HG03103 (cell line): ENCODE measurements at regions not wholly inside any gene's neighbourhood (a gene's known extent, or its start where the extent isn't known, plus 50 kb on each side); places are given as distances from the start of the nearest gene placed in this dataset.

Source experiments
- ATAC-seq: cut with Tn5 transposase; IDR thresholded peaks from one replicate; pipeline ENCODE4 v1.9.1; 2021; ENCODE audit warnings: low read depth; ENCODE audit not compliant: unreplicated experiment

DNA sequence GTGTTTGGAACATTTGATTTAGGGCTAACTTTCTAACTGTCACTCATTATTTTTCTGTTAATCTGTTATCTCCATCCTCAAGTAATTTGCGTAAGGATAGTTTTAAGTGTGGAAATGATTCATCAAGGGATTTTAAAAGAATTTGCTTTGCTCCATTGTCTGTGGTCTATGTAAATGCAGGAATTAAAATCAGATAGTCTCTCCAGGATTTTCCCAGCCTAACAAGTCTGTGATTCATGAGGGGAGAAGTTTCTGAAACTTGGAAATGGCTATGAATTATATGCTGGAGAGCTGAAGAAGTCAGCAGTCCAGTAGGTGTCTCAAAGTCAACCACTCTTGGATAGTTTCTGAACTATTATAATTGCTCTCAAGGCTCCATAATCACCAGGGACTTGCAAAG, 264.5 kb downstream of the MRPL39 start:
- no peak for ATAC-seq

- no peak for ATAC-seq
Observed at GRCh38 chr21:25341981-25342380, 265.3 kb downstream of the MRPL39 start.

DNA sequence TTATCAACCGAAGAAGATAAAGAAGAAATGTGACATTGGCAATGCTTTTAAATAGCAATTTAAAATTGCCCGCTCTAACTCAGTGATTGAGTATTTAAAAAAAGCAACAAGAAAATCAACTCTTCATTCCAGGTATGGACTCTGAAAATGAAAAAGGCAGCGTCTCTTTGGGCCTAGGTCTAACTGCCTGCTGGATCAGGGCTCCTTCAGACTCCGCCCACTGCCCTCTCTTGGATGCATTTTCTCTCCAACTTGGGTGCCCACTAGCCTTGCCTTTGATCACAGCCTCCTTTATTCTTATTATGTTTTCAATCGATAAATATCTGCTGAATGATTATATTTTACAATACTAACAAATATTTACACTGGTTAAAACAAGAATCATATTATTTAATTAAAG, 268.9 kb downstream of the MRPL39 start:
- ATAC-seq: no peak

DNA sequence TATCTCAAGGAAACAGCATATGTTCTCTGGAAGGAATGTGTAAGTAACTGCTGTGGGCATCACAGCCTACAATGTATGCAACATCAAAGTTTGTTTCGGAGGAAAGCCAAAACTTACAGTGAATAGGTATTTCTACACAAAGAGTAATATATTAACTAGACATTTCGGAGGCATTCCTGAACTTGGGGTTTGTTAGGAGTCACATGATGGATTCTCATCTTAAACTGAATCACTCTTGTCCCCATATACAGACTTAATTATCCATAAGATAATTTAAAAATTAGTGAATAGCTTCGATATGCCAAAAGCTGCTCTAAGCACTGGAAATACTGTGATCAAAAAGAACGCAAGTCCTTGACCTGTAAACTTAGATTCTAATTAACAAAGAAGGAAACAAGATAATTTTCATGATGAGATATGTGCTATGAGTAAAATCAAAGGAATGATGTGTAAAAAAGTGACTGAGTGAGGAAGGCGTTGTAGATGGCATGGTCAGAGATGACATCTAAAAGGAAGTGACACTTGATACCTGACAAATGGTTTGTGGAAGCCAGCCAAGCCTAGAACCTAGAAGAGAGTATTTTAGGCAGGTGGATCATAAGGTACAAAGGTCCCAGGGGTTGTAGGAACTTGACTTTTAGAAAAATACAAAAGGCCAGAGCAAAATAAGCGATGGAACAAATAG, 273.1 kb downstream of the MRPL39 start:
- ATAC-seq: no peak

DNA sequence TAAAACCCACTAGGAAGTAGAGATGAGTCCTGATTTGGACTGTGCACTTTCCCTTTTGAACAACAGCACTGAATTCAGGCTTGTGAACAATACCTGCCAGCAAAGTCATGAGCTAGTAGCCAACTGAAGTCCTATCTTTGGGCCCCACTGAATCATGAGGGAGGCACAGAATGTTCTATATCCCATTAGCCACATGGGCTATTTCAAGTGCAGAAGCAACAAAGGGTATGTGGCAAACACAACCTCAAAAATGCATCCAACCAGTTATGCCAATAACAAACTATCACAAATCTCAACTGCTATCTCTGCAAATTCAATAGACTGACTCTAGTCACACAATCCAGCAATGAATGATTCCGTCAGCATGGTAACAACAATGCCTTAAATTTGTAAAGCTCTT, 276.0 kb downstream of the MRPL39 start:
- no peak for ATAC-seq

DNA sequence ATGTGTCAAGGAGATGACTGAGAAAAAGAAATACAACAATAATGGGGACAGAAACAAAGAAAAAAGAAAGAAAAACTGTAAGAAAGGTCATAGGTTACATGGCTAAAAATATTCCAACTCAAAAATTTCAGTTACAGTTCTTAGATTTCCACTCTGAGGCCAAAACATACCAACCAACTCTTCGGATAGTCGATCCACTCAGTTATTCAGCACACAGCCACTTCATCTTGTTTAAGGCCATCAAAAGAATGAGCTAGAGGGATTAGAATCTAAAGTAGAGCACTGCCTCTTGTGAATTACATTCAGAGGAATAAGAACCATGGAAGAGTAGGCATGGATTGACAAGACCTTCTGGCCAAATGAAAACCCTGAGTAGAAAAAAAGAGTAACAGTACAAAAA, 277.0 kb downstream of the MRPL39 start:
- no peak for ATAC-seq

GRCh38 chr21:25329227-25329825, 278.0 kb downstream of the MRPL39 start:
- ATAC-seq: no peak

DNA sequence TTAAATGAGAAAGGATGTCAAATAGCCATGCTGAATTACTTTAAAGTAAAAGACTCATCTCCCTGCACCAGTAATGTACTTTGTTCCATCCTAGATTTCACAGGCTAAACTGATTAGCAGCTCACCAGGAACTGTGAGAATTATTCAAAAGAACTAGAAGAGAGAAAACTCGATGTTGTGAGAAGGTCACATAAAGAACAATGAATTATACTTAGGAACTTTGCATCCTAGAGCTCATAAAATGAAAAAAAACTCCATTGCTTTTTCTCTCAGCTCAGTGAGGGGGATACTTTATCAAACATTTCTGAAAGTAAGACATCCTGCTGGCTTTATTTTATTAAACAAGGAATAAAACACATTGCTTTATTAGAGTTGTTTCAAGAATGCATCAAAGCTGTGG, 278.5 kb downstream of the MRPL39 start:
- no peak for ATAC-seq

DNA sequence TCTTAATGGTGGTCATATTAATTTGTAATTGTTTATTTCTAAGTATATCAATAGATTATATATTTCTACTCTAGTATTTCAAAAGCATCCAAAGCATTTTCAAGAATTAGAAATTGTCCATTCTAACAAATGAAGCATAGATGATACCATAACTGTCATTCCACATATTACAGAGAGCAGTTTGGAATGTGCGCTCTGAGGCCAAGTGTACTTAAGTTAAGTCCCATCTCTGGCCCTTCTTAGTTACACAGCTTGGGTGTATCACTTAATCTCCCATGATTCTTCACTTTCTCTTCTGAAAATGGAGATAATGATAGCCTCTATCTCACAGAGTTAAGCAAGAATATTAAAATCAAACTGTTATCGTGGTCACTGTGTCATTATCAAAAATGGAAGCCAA, 281.1 kb downstream of the MRPL39 start:
- no peak for ATAC-seq

DNA sequence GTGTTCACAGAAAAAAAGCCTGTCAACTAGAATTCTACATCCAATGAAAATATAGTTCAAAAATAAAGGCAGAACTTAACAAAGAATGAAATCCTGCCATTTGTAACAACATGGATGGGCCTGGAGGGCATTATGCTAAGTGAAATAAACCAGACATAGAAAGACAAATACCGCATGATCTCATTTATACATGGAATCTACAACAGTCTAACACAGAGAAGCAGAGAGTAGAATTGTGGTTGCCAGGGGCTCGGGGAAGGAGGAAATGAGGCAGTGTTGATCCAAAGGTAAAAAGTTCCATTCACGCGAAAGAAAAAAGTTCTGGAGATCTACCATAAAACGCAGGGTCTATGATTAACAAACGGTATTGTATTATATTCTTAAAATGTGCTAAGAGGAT, 282.6 kb downstream of the MRPL39 start:
- ATAC-seq: no peak

DNA sequence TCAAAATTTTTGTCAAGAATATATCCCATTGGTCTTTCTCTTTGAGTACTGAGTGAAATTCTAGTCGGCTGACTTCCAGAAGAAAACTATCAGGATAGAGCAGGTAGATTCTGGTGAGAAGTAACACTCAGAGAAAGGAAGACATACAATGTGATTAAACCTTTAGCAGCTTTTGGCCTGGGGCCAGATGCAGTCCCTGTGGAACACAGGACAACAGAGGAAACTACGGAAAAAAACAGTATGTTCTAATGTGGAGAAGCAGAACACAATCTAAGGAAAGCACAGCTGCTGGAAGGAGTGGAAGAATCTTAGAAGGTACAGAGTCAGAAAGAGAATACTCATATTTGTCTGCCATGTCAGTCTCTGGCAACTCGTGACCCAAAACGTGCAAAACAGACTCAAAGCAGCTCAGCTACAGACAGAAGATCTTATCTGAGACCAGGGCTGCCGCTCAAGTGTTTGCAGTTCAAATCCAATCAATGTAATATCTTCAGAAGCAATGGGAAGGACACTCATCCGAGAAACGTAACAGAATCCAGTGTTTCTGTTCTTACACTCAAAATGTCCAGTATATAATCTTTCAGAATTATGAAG, 283.8 kb downstream of the MRPL39 start:
- ATAC-seq: no peak

GRCh38 chr21:25314247-25314646, 293.0 kb downstream of the MRPL39 start:
- ATAC-seq: no peak

DNA sequence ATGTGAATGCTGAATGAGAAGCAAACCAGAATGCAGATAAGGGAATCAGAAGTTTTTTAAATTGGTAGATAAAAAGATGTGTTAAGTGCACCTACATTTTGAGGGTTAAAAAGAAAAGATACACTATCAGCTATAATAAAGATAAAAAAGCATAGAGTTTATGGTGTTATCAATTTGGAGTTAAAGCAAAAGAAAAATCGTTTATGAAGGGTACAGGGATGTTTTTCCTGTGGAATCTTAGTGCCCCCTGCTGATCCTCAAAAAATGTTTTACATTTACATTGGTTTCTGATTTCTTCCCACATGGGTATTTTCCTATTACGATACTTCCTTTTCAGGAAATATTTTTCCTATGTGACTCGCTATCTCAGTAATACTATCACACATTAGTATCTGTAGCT, 293.5 kb downstream of the MRPL39 start:
- no peak for ATAC-seq

DNA sequence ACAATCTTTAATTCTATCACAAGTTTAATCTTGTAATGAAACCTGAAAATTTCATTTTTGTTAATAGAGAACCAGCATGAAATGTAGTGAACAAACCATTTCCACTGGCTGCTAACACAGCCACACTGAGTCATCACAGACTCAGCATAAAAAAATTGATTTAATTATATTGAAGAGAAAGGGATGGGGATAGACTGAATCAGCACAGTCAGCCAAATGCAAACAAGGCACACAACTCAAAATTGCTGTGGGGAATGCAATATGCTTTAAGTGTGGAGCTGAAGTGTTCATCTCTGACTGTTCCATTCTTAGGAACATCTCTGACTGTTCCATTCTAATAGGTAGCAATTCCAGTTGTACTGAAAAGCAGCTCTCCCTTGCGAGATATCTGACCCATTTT, 299.8 kb downstream of the MRPL39 start:
- no peak for ATAC-seq

DNA sequence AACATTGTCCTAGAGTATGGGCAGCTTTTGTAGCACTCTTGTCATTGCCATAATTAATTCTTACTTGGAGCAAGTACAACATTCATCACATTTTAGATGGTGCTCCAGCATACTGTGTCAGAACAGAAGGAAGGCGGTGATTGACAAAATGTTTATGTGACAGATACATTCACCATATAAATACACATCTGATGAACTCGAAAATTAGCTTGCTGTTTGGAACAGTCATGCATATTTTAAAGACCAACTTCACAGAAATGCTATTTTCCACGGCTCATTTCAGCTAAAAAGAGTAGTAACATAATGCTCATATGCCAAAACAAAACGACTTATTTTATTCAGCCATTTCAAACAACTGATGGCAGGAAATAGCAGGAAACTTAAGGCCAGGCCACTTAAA, 302.7 kb downstream of the MRPL39 start:
- no peak for ATAC-seq

DNA sequence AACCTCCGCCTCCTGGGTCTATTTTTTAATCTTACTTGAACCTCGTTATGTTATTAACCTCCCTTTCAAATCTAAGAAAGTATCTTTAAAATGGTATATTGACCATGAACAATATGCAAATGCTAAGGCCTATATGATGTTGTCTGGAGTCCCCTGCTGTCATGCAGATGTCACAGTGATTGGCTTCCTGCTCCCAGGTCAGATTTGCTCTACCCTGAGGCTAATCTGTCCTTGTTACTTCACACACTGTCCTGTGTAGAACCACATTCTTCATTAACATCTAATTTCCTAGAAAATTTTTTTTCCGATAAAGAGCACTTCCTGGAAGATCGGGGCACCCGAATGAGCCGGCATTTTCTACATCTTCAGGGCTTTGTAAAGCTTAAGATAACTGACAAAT, 306.6 kb downstream of the MRPL39 start:
- ATAC-seq: no peak

DNA sequence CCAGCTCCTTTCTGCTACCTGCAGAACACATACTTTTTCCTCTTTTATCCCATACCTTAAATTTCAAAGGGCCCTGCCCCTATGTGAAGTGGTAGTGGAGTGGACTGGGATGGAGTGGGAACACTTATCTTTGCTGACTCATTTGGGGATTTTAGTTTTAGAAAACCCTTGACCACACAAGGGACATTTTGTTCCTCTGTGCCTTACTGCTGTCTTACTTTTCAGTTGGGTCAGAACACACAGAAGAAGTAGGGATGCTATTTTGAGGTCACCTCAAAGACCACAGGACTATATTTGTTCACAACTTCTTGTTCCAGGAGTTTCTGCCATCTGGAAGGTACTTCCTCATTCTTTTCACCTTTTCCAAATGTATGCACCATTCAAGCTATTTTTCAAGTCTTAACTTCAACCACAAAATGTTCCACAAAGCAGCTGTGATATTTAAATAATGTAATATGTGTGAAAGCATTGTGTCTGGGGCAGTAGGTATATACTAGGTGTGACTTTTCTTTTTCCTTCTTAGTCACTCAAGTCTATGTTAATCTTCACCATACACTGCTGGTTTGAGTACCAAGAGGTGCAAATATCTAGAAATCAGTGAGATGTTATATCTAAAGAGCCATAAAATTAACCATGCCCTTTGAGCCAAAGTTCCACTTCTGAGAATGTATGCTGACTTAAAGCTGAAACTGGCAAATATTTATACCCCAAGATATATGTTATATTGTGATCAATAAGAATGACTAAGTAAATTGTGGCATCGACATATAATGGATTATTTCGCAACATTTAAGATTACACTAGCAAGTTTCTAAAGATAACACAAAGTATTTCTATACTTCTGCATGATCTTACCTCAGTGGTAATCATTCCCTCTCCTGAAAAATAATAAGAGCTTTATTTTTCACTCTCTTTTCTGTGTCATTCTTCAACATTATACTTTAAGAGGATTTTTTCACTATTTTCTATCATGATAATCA, 308.5 kb downstream of the MRPL39 start:
- peak; percentile 89 for ATAC-seq

DNA sequence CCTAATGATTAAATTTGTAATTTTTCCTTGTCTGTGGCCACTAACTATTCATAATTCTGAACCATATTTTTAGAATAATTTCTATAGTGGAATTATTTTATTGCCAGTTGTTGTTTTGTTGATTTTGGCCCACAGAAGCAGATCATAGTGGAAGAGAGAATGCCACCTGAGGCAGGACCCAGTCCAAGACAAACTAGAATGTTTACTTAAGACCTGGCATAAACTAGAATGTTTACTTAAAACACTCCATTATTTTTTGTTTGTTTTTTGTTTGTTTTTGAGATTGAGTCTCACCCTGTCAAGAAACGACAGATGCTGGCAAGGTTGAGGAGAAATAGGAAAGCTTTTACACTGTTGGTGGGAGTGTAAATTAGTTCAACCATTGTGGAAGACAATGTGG, 310.2 kb downstream of the MRPL39 start:
- no peak for ATAC-seq

DNA sequence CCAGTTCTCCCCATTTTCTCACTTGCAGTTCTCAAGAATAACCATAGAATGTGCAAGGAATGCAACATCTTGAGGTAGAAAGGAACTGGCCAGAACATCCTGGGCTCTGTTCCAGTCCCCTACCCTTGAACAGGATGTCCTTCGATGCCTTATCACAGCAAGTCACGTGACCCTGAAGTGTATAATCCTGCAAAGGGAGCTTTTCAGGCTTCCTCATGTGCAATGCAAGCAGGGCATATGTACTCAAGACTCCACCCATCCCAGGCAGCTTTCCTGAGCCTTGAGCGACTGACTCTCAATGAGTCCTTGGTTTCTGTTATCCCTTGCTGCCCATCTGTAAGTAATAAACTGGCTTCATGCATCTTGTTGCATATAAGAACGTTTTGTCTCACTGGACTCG, 311.0 kb downstream of the MRPL39 start:
- no peak for ATAC-seq

DNA sequence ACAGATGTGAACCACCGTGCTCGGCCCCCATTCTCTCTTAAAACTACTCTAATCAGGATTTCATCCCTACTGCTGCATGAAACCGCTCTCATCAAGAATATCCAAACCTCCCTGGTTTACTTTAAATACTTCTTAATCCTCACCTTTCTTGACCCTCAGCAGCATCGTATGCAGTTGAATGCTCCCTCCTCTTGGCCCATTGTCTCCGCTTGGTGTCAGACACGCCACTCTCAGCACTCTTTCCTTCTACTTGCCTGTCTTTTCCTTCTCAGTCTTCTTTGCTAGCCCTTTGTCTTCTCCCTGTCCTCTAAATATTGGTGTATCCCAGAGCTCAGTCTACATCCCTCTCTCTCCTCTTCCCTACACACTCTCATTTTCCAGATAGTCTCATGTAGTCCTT, 314.9 kb downstream of the MRPL39 start:
- ATAC-seq: no peak

- ATAC-seq: no peak
Observed at GRCh38 chr21:25283720-25284119, 323.6 kb downstream of the MRPL39 start.
